GM12892 (cell line): ENCODE measurements at regions not wholly inside any gene's neighbourhood (a gene's known extent, or its start where the extent isn't known, plus 50 kb on each side); places are given as distances from the start of the nearest gene placed in this dataset.

Experiments
- POLR2A ChIP-seq: IDR thresholded peaks from 2 replicates; pipeline ENCODE4 v1.6.1; 2011; ENCODE audit warnings: low read depth, low read length, control low read depth
- POLR2AphosphoS5 ChIP-seq: IDR thresholded peaks from 2 replicates; pipeline ENCODE4 v1.6.1; 2011; ENCODE audit warnings: low read depth, low read length, control low read depth
- TAF1 ChIP-seq: IDR thresholded peaks from 2 replicates; pipeline ENCODE4 v1.6.1; 2011; ENCODE audit warnings: low read depth, mild to moderate bottlenecking, control low read depth, low read length, borderline replicate concordance

- TF ChIP-seq POLR2AphosphoS5 (no peak), POLR2A (no peak), TAF1 (no peak)
Measured at GRCh38 chrX:97672138-97672537, 788.4 kb downstream of the RPA4 start.
